ENCODE measurements at regions not wholly inside any gene's neighbourhood (a gene's known extent, or its start where the extent isn't known, plus 50 kb on each side); places are given as distances from the start of the nearest gene placed in this dataset.
"Not testable (repeated sequence)": the region's sequence is repeated elsewhere in the genome, so short reads cannot be mapped to it uniquely, and the experiment has no call there.

DNA sequence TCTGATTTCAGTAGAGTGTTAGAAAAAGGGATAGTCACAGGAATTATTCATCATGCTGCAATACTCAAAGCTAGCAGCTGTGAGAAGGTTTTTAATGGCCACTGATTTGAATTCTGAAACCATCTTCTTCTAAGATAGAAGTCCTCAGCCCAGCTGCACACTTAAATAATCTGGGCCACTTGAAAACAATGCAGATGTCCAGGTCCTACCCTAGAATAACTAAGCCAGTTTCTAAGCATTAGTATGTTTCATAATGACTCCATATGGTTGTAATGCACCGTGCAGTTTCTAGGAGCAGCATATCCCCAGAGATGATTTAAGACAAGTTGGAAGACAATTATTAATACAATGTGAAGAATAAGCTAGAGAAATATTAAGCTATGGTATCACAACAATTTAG is 159.9 kb upstream of the FBXL17 start:
- H3K36me3 ChIP-seq, result no peaks in the 10 kb centered on the region
- H3K4me1 ChIP-seq, result no peaks in the 10 kb centered on the region
- DNase-seq, result no peak
- 81 to 94% methylated on average over 1 of the region's 1 CpG for WGBS, 2 donors
- H3K9me3 ChIP-seq, result no peaks in the 10 kb centered on the region
- intact Hi-C loops (cut with DNase I), result no loop called here
- no peaks in the 10 kb centered on the region for H3K27me3 ChIP-seq
- TF ChIP-seq POLR2A (IDR thresholded peaks at IDR 0.05), result no peak
- TF ChIP-seq, protein P1, sequence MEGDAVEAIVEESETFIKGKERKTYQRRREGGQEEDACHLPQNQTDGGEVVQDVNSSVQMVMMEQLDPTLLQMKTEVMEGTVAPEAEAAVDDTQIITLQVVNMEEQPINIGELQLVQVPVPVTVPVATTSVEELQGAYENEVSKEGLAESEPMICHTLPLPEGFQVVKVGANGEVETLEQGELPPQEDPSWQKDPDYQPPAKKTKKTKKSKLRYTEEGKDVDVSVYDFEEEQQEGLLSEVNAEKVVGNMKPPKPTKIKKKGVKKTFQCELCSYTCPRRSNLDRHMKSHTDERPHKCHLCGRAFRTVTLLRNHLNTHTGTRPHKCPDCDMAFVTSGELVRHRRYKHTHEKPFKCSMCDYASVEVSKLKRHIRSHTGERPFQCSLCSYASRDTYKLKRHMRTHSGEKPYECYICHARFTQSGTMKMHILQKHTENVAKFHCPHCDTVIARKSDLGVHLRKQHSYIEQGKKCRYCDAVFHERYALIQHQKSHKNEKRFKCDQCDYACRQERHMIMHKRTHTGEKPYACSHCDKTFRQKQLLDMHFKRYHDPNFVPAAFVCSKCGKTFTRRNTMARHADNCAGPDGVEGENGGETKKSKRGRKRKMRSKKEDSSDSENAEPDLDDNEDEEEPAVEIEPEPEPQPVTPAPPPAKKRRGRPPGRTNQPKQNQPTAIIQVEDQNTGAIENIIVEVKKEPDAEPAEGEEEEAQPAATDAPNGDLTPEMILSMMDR (IDR thresholded peaks at IDR 0.05), result no peak
- no peak for TF ChIP-seq EP300 (IDR thresholded peaks at IDR 0.05)
- TF ChIP-seq POLR2AphosphoS5 (IDR thresholded peaks at IDR 0.05), result no peak
- no peak overlapping the region for H3K4me3 ChIP-seq
- no peak overlapping the region for H3K27ac ChIP-seq

DNA sequence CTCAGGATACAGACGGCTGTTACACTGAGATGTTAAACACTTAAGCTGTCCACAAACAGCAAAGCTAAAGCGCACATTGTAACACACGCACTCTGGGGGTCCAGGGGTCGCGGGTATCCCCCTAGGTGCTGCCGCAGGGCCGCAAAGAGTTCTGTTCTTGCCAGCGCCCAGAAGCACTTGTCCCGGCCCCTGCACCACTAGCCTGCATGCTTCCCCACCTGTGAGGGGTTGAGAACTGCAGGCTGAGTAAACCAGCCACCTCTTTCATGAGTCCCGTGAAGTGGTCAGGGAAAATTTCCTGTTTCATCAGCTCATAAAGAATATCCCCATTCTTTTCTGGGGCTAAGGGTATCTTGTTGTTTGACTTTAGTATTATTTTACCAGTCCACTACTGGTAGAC is 154.4 kb upstream of the FBXL17 start:
- Histone ChIP-seq H3K36me3 (no peaks in the 10 kb centered on the region), H3K27me3 (no peaks in the 10 kb centered on the region), H3K4me1 (no peaks in the 10 kb centered on the region), H3K27ac (no peak overlapping the region), H3K9me3 (no peaks in the 10 kb centered on the region), H3K4me3 (no peak overlapping the region)
- intact Hi-C loops (cut with DNase I), result no loop called here
- no peak for TF ChIP-seq POLR2A (IDR thresholded peaks at IDR 0.05)
- TF ChIP-seq EP300 (IDR thresholded peaks at IDR 0.05), result no peak
- TF ChIP-seq POLR2AphosphoS5 (IDR thresholded peaks at IDR 0.05), result no peak
- TF ChIP-seq, protein P1 (IDR thresholded peaks at IDR 0.05), result no peak
- DNase-seq, result no peak
- WGBS, 2 donors, result 81 to 87% methylated on average over 10 of the region's 10 CpGs

DNA sequence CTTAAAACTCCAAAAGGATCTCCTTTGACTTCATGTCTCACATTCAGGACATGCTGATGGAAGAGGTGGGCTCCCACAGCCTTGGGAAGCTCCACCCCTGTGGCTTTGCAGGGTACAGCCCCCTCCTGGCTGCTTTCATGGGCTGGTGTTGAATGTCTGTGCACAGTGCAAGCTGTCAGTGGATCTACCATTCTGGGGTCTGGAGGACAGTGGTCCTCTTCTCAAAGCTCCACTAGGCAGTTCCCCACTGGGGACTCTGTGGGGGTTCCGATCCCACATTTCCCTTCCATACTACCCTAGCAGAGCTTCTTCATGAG is 150.2 kb upstream of the FBXL17 start:
- DNase-seq; H3K36me3 ChIP-seq; intact Hi-C loops (cut with DNase I); H3K9me3 ChIP-seq; H3K4me3 ChIP-seq; H3K4me1 ChIP-seq; H3K27ac ChIP-seq; H3K27me3 ChIP-seq: not testable (repeated sequence)
- WGBS, 2 donors, result 98 to 100% methylated on average over 1 of the region's 1 CpG

DNA sequence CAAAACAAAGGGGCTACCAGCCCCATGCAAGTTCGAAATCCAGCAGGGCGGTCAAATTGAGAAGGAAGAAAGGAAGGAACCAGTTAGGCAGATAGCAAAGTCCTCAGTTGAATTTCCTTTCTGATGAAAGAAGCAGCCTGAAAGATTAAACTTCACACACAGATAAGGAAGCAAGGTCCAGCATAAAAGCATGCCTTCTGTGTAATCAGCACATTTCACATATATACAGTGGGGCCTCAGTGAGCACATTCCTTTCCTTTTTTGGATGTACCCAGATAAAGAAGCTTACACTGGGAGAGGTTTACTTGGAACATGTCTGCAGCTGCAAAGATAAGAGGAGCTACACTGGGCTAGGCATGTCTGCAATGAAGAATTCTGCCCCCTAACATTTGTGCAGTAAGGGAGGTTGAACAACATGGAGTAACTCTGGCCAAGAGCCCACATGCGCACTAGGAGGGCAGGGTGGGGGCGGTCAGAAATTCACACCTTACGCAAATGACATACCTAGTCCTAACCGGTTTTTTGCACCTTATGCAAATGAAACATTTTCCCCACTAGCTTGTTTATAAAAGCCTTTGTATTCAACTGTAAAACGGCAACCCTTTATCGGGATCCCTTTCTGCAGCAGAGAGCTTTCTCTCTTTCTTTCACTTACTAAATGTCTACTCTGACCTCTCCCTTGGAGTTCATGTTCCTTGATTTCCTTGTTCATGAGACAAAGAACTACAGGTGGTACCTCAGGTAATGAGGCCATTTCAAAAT is 149.7 kb upstream of the FBXL17 start:
- H3K36me3 ChIP-seq, result no peaks in the 10 kb centered on the region

DNA sequence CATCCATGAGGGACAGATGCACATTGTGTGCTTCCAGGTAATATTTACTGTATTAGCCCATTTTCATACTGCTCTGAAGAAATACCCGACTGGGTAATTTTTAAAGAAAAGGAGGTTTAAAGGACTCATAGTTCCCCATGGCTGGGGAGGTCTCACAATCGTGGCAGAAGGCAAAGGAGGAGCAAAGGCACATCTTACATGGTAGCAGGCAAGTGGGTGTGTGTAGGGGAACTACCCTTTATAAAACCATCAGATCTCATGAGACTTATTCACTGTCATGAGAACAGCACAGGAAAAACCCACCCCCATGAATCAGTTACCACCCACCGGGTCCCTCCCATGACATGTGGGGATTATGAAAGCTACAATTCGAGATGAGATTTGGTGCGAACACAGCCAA is 148.8 kb upstream of the FBXL17 start:
- H3K4me3 ChIP-seq, result no peak overlapping the region
- 89 to 93% methylated on average over 5 of the region's 5 CpGs for WGBS, 2 donors
- no peak overlapping the region for H3K27ac ChIP-seq
- no peak for TF ChIP-seq POLR2AphosphoS5 (IDR thresholded peaks at IDR 0.05)
- TF ChIP-seq POLR2A (IDR thresholded peaks at IDR 0.05), result no peak
- no peak for TF ChIP-seq EP300 (IDR thresholded peaks at IDR 0.05)
- TF ChIP-seq, protein P1 (IDR thresholded peaks at IDR 0.05), result no peak
- no peaks in the 10 kb centered on the region for H3K4me1 ChIP-seq
- no peak for DNase-seq
- H3K36me3 ChIP-seq, result no peaks in the 10 kb centered on the region
- no peaks in the 10 kb centered on the region for H3K27me3 ChIP-seq
- no peaks in the 10 kb centered on the region for H3K9me3 ChIP-seq
- intact Hi-C loops (cut with DNase I), result no loop called here

More for the DNA sequence above, 149.7 kb upstream of the FBXL17 start:
- intact Hi-C loops (cut with DNase I), result no loop called here
- Histone ChIP-seq H3K4me1 (no peaks in the 10 kb centered on the region), H3K4me3 (no peak overlapping the region), H3K9me3 (no peaks in the 10 kb centered on the region), H3K27me3 (no peaks in the 10 kb centered on the region), H3K27ac (no peak overlapping the region)
- no peak for DNase-seq
- 70 to 85% methylated on average over 8 of the region's 8 CpGs for WGBS, 2 donors
- TF ChIP-seq EP300 (IDR thresholded peaks at IDR 0.05), result no peak
- TF ChIP-seq POLR2AphosphoS5 (IDR thresholded peaks at IDR 0.05), result no peak
- no peak for TF ChIP-seq POLR2A (IDR thresholded peaks at IDR 0.05)
- TF ChIP-seq, protein P1 (IDR thresholded peaks at IDR 0.05), result no peak
